H1 (cell line): ENCODE measurements at regions not wholly inside any gene's neighbourhood (a gene's known extent, or its start where the extent isn't known, plus 50 kb on each side); places are given as distances from the start of the nearest gene placed in this dataset.

Experiments
- CTCF ChIA-PET: fragments of 300-600 bp; sonication (Branson Sonifier 250); formaldehyde crosslinking; loops from one replicate; lab custom pipeline; 2021; ENCODE audit not compliant: partially characterized antibody; lab: Charles Lee
- POLR2A ChIA-PET: fragments of 300-600 bp; sonication (Branson Sonifier 250); formaldehyde crosslinking; loops from one replicate; lab custom pipeline; 2021; ENCODE audit warnings: inconsistent platforms; ENCODE audit not compliant: partially characterized antibody; lab: Charles Lee
- DNase-seq, 2 experiments: peaks; one replicate each; pipeline versions ENCODE4 v3.0.0 to v3.0.0-alpha.2; 2010 to 2022; ENCODE audit warnings: low spot score in 2 of 2, low read depth in 1 of 2, mixed read lengths in 1 of 2
- FAIRE-seq: peaks from 2 replicates; lab custom pipeline; 2011; peaks lifted over from hg19 to GRCh38; lab: Jason Lieb, UNC
- H2AFZ ChIP-seq: 2 replicates; pipeline ENCODE4 v1.8.1; 2012; ENCODE audit warnings: low read length, inconsistent platforms
- H2AK5ac ChIP-seq: 2 replicates; pipeline ENCODE4 v1.6.1; 2013; ENCODE audit warnings: low read depth, low read length
- H2BK120ac ChIP-seq: replicated peaks from 2 replicates; pipeline ENCODE3; 2013; ENCODE audit warnings: low read depth, low read length, inconsistent platforms
- H2BK12ac ChIP-seq: 2 replicates; pipeline ENCODE4 v1.6.1; 2013; ENCODE audit warnings: low read depth, low read length
- H2BK15ac ChIP-seq: 2 replicates; pipeline ENCODE4 v1.6.1; 2013; ENCODE audit warnings: low read length
- H2BK20ac ChIP-seq: 2 replicates; pipeline ENCODE4 v1.6.1; 2013; ENCODE audit warnings: low read length
- H2BK5ac ChIP-seq: 2 replicates; pipeline ENCODE4 v1.6.1; 2013; ENCODE audit warnings: low read depth, low read length
- H3K14ac ChIP-seq: 2 replicates; pipeline ENCODE4 v1.6.1; 2013; ENCODE audit warnings: inconsistent platforms; ENCODE audit not compliant: insufficient read length
- H3K18ac ChIP-seq: 2 replicates; pipeline ENCODE4 v1.6.1; 2013; ENCODE audit warnings: low read length; ENCODE audit errors: extremely low read depth
- H3K23ac ChIP-seq: 2 replicates; pipeline ENCODE4 v1.6.1; 2013; ENCODE audit warnings: inconsistent platforms; ENCODE audit not compliant: insufficient read length
- H3K23me2 ChIP-seq: 2 replicates; pipeline ENCODE4 v1.6.1; 2013; ENCODE audit warnings: low read depth, low read length
- H3K27ac ChIP-seq: 2 replicates; pipeline ENCODE4 v1.6.1; 2011; ENCODE audit warnings: low read depth, low read length, inconsistent platforms
- H3K27me3 ChIP-seq, 4 experiments: replicated peaks in 1 of 4; 1 replicate in 1 of 4; 2 replicates in 3 of 4; pipeline versions ENCODE4 v1.6.1 to v1.8.1; 2011 to 2013; ENCODE audit warnings: low read length in 3 of 4, mild to moderate bottlenecking in 3 of 4, inconsistent platforms in 2 of 4, mixed read lengths in 2 of 4, moderate library complexity in 1 of 4; ENCODE audit not compliant: control insufficient read depth in 3 of 4, insufficient read depth in 3 of 4; ENCODE audit errors: extremely low read depth in 1 of 4
- H3K36me3 ChIP-seq, 4 experiments: 2 replicates each; pipeline versions ENCODE4 v1.6.1 to v1.8.1; 2011 to 2013; ENCODE audit warnings: mild to moderate bottlenecking in 4 of 4, low read length in 3 of 4, moderate library complexity in 2 of 4, control low read depth in 1 of 4, inconsistent platforms in 1 of 4; ENCODE audit not compliant: insufficient read depth in 4 of 4, control insufficient read depth in 2 of 4
- H3K4ac ChIP-seq: replicated peaks from 2 replicates; pipeline ENCODE3; 2013; ENCODE audit warnings: low read length, low read depth, mixed read lengths, inconsistent platforms; ENCODE audit not compliant: insufficient read length
- H3K4me1 ChIP-seq, 4 experiments: replicated peaks in 1 of 4; 1 replicate in 1 of 4; 2 replicates in 3 of 4; pipeline versions ENCODE4 v1.6.1 to v1.8.1; 2011 to 2013; ENCODE audit warnings: low read length in 3 of 4, inconsistent platforms in 2 of 4, mixed read lengths in 1 of 4; ENCODE audit not compliant: insufficient read depth in 4 of 4, control insufficient read depth in 3 of 4
- H3K4me2 ChIP-seq, 2 experiments: 2 replicates each; pipeline versions ENCODE4 v1.6.1 to v1.8.1; 2011 to 2013; ENCODE audit warnings: low read depth in 2 of 2, low read length in 2 of 2, control low read depth in 1 of 2, inconsistent platforms in 1 of 2, mild to moderate bottlenecking in 1 of 2; ENCODE audit not compliant: insufficient read depth in 1 of 2
- H3K4me3 ChIP-seq, 4 experiments: fragments of 200-600, 300-600 bp in 1 of 4; sonication (generic), shearing (Covaris generic), sonication (Bioruptor Twin) in 1 of 4; 2 replicates each; pipeline versions ENCODE4 v1.5.1 to v1.8.1; 2011 to 2016; ENCODE audit warnings: low read length in 4 of 4, low read depth in 3 of 4, control low read depth in 2 of 4, inconsistent platforms in 2 of 4, mild to moderate bottlenecking in 2 of 4, mixed read lengths in 1 of 4, moderate library complexity in 1 of 4; ENCODE audit not compliant: insufficient read depth in 2 of 4; ENCODE audit errors: extremely low read depth in 1 of 4
- H3K56ac ChIP-seq: replicated peaks from 2 replicates; pipeline ENCODE3; 2013; ENCODE audit warnings: low read depth, mild to moderate bottlenecking, mixed read lengths, low read length, inconsistent platforms; ENCODE audit not compliant: insufficient read length
- H3K79me1 ChIP-seq: 2 replicates; pipeline ENCODE4 v1.6.1; 2013; ENCODE audit warnings: low read depth, low read length, control low read depth
- H3K79me2 ChIP-seq, 2 experiments: 2 replicates each; pipeline versions ENCODE4 v1.6.1 to v1.8.1; 2012 to 2013; ENCODE audit warnings: low read length in 2 of 2, mild to moderate bottlenecking in 2 of 2, inconsistent platforms in 1 of 2; ENCODE audit not compliant: insufficient read depth in 2 of 2, control insufficient read depth in 1 of 2
- H3K9ac ChIP-seq, 4 experiments: replicated peaks in 1 of 4; 1 replicate in 1 of 4; 2 replicates in 3 of 4; pipeline versions ENCODE4 v1.6.1 to v1.8.1; 2011 to 2013; ENCODE audit warnings: low read depth in 3 of 4, low read length in 3 of 4, control low read depth in 2 of 4, mild to moderate bottlenecking in 2 of 4, moderate library complexity in 2 of 4, inconsistent platforms in 1 of 4; ENCODE audit errors: extremely low read depth in 1 of 4
- H3K9me3 ChIP-seq, 2 experiments: 2 replicates each; pipeline versions ENCODE4 v1.6.1 to v1.8.1; 2012 to 2013; ENCODE audit warnings: mild to moderate bottlenecking in 2 of 2, moderate library complexity in 2 of 2, control low read depth in 1 of 2, inconsistent platforms in 1 of 2, low read depth in 1 of 2, low read length in 1 of 2, mixed read lengths in 1 of 2; ENCODE audit not compliant: insufficient read depth in 2 of 2
- H4K20me1 ChIP-seq, 2 experiments: replicated peaks in 1 of 2; 2 replicates each; pipeline versions ENCODE3 to v1.8.1; 2011 to 2013; ENCODE audit warnings: inconsistent platforms in 2 of 2, low read length in 2 of 2, mild to moderate bottlenecking in 1 of 2; ENCODE audit not compliant: insufficient read depth in 2 of 2, control insufficient read depth in 1 of 2
- H4K5ac ChIP-seq: 2 replicates; pipeline ENCODE4 v1.6.1; 2013; ENCODE audit warnings: low read length, low read depth, mixed read lengths, inconsistent platforms; ENCODE audit not compliant: insufficient read length
- H4K8ac ChIP-seq: 2 replicates; pipeline ENCODE4 v1.8.0; 2013; ENCODE audit warnings: mild to moderate bottlenecking, moderate library complexity, low read length, inconsistent platforms; ENCODE audit not compliant: insufficient read depth; ENCODE audit errors: extremely low read depth
- H4K91ac ChIP-seq: replicated peaks from 2 replicates; pipeline ENCODE3; 2013; ENCODE audit warnings: low read length, mixed read lengths, inconsistent platforms; ENCODE audit not compliant: insufficient read length
- BCL11A ChIP-seq, 2 experiments: IDR thresholded peaks; one replicate each; pipeline ENCODE4 v1.6.1; 2011; ENCODE audit warnings: low read depth in 2 of 2, low read length in 2 of 2, mild to moderate bottlenecking in 2 of 2
- CREB1 ChIP-seq: IDR thresholded peaks from 2 replicates; pipeline ENCODE4 v1.6.1; 2012; ENCODE audit warnings: inconsistent platforms
- E2F6 ChIP-seq: IDR thresholded peaks from 2 replicates; pipeline ENCODE4 v1.6.1; 2012; ENCODE audit warnings: inconsistent platforms
- MAX ChIP-seq: IDR thresholded peaks from 2 replicates; pipeline ENCODE4 v1.6.1; 2012; ENCODE audit warnings: inconsistent platforms
- POLR2A ChIP-seq, 2 experiments: IDR thresholded peaks; 1 replicate in 1 of 2; 2 replicates in 1 of 2; pipeline ENCODE4 v1.6.1; 2011; ENCODE audit warnings: low read depth in 2 of 2, low read length in 2 of 2, mild to moderate bottlenecking in 2 of 2; ENCODE audit errors: control extremely low read depth in 1 of 2
- SP2 ChIP-seq: IDR thresholded peaks from 2 replicates; pipeline ENCODE4 v1.6.1; 2012; ENCODE audit warnings: mild to moderate bottlenecking, low read length, inconsistent platforms
- WGBS, 2 experiments: shearing (Covaris generic) in 1 of 2; methylation state at CpG; one replicate each; pipeline versions ENCODE4 v1.1.6 to v1.1.7; 2013 to 2015; ENCODE audit warnings: low lambda C conversion rate in 2 of 2, mixed read lengths in 2 of 2, inconsistent platforms in 1 of 2, low coverage in 1 of 2, missing lambda C conversion rate in 1 of 2; ENCODE audit not compliant: insufficient replicate concordance in 2 of 2, insufficient coverage in 1 of 2, insufficient read length in 1 of 2; ENCODE audit errors: extremely low coverage in 1 of 2, missing lambda C conversion rate in 1 of 2; 5-methylcytosine and 5-hydroxymethylcytosine counted together

- TF ChIP-seq BCL11A (IDR thresholded peaks at IDR 0.05; ENCODE audit: low read depth in 2 of 2, low read length in 2 of 2) = no peak
- TF ChIP-seq E2F6 = no peak
- TF ChIP-seq SP2 = no peak
- no peak for TF ChIP-seq MAX
- no peak for TF ChIP-seq CREB1
- no peak for TF ChIP-seq POLR2A (IDR thresholded peaks at IDR 0.05; ENCODE audit: control extremely low read depth in 1 of 2, low read depth in 2 of 2, low read length in 2 of 2)
- TF ChIP-seq, all 59 proteins: peak for 0
- H2BK120ac ChIP-seq = no peak overlapping the region
- H3K14ac ChIP-seq = no peak overlapping the region
- DNase-seq = no peak
- no peak overlapping the region for H2AFZ ChIP-seq
- no peak overlapping the region for H3K56ac ChIP-seq
- ChIA-PET CTCF (interaction anchor here (0.6 kb wide), 1 partner anchor 31 kb away, joined by 3 read pairs; no protein-coding TSS in a partner anchor), POLR2A (no interaction called here)
- H3K4me1 ChIP-seq = peaks cover 8 to 29% (median 20%) of the 10 kb centered on the region in 4 experiments
- no peak overlapping the region for H4K91ac ChIP-seq
- 69 to 100% methylated on average over 1 to 6 of the region's 6 CpGs for WGBS, 2 experiments
- no peak overlapping the region for H2BK15ac ChIP-seq
- H3K27ac ChIP-seq = no peak overlapping the region
- no peak overlapping the region for H2AK5ac ChIP-seq
- no peaks in the 10 kb centered on the region for H3K79me1 ChIP-seq
- no peaks in the 10 kb centered on the region for H3K23me2 ChIP-seq
- no peaks in the 10 kb centered on the region for H4K20me1 ChIP-seq
- H4K5ac ChIP-seq = no peak overlapping the region
- no peak for FAIRE-seq
- no peak overlapping the region for H3K4me2 ChIP-seq
- H3K18ac ChIP-seq = no peak overlapping the region
- no peaks in the 10 kb centered on the region for H3K27me3 ChIP-seq
- no peak overlapping the region for H3K4ac ChIP-seq
- H4K8ac ChIP-seq = no peak overlapping the region
- no peak overlapping the region; the same call in 1 of the 2 replicates for H2BK20ac ChIP-seq
- no peaks in the 10 kb centered on the region for H3K9me3 ChIP-seq
- H3K36me3 ChIP-seq = no peaks in the 10 kb centered on the region; a peak in 1 of 8 replicates
- no peak overlapping the region for H3K4me3 ChIP-seq
- no peak overlapping the region for H3K23ac ChIP-seq
- H3K79me2 ChIP-seq = no peaks in the 10 kb centered on the region
- no peak overlapping the region for H2BK5ac ChIP-seq
- no peak overlapping the region for H2BK12ac ChIP-seq
- H3K9ac ChIP-seq = no peak overlapping the region
These were observed 455.2 kb upstream of the RUNX1 start for GRCh38 chr21:35504277-35504676.
